ENCODE measurements at regions not wholly inside any gene's neighbourhood (a gene's known extent, or its start where the extent isn't known, plus 50 kb on each side); places are given as distances from the start of the nearest gene placed in this dataset.
A peak's percentile ranks its signal among the peaks of the same experiment; 100 is the strongest.
"Not testable (repeated sequence)": the region's sequence is repeated elsewhere in the genome, so short reads cannot be mapped to it uniquely, and the experiment has no call there.

DNA sequence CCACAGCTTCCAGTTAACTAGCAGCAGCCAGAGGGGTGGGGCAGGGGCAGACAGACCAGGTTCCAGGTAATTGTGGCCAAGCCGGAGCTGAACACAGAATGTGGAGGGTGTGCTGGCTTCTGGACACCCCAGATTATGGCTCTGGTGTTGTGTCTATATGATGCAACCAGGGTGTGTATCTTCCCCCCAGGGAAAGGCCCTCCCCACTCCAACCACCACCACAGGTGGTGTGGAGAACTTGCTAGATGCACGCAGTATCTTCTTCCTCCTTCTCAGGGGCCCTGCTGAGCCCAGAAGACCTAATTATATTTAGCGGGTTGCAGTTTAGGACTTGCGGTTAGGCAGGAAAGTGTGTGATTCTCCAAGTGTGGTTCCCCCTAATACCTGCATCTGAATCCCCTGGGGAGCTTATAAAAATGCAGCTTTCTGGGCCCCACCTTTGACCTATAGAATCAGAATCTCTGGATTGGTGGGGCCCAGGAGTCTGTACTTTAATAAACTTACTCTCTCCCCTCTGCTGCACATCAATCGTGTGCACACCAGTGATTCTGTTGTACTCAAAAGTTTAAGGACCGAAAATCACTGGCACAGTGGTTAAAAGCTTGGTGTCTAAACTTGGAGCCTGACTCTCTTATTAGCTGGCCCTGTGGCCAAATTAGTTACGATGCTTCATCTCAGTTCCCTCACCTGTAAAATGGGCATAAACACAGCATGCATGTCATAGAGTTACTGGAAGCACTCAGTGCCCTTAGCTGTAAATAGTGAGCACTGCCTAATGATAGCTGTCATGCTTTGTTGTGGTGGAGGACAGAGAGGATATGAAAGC is 379.1 kb upstream of the PROK2 start:
- no peak for DNase-seq

DNA sequence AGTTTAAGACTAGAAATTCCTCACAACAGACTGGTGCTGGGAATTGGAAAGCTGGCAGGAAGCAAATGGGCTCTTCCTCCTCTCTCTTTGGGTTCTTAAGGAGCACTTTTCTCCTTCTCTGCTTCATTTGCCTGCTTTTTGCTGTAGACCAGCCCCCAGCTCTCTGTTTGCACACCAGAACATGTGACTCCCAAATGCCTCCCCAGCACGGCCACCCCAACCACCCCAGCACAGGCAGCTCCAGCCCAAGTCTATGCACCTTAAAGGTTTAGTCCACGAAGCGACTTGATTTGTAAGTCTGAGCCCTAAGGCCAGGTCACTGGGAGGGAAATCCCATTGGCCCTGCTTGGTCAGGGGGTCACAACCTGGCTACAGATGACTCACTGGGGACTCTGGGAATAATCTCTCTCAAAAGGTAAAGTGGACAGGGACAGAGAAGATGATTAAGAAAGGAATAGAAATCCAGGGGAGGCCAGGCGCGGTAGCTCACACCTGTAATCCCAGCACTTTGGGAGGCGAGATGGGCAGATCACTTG is 377.8 kb upstream of the PROK2 start:
- no peak for DNase-seq

DNA sequence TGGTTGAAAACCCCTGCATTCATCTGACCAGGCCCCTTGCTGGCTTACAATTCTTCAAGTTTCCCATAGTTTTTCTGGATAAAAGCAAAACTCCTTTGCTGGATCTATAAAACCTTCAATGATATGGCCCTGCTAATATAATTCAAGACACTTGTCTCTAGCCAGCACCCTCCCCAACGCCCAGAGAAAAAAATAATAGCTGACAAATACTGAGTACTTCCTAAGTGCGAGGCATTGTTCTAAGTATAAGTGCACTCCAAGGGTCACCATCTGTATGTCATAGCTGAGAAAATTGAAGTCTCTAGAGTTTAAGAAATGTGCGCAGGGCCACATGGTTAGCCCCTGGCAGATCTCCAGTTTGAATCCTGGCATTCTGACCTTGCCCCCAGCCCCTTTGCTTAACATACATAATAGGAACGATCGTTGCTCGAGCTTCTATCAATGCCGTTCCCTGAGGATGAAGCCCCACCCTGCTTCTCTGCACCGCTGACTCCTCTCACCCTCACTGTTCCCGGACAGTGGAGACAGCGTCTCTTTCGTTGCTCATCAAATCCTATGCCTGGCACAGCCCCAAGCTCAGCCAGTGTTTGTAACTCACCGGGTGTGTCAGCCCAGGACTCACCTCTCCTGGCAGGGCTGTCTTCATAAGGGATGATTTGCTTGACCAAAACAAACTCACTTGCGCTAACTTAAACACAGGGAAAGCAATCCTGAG is 377.1 kb upstream of the PROK2 start:
- no peak for DNase-seq

GRCh38 chr3:72161285-72161684 is 376.3 kb upstream of the PROK2 start:
- DNase-seq: not testable (repeated sequence)

DNA sequence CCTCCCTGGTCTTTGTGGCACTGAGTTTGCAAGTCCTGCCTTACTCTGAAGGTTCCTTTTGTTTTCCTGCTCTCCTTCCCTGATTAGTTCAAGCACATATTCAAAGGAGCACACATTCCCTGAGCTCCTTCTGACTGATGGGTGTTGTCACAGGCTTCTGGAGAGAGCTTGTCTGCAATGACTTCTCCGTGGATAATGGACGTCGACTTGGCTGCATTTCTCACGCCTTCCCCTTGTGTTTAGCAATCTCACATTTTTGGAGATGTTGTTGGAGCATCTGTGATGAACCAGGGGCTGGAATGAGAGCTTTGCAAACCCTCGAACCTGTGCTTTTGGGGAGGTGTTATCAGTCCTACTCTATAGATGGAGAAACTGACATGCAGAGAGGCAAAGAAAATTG is 375.4 kb upstream of the PROK2 start:
- DNase-seq: no peak

GRCh38 chr3:72159487-72159886 is 374.5 kb upstream of the PROK2 start:
- DNase-seq: no peak

- no peak for DNase-seq
These were observed 373.8 kb upstream of the PROK2 start for GRCh38 chr3:72158639-72159326.

- no peak for DNase-seq
These were observed 373.0 kb upstream of the PROK2 start for GRCh38 chr3:72157748-72158638.

DNA sequence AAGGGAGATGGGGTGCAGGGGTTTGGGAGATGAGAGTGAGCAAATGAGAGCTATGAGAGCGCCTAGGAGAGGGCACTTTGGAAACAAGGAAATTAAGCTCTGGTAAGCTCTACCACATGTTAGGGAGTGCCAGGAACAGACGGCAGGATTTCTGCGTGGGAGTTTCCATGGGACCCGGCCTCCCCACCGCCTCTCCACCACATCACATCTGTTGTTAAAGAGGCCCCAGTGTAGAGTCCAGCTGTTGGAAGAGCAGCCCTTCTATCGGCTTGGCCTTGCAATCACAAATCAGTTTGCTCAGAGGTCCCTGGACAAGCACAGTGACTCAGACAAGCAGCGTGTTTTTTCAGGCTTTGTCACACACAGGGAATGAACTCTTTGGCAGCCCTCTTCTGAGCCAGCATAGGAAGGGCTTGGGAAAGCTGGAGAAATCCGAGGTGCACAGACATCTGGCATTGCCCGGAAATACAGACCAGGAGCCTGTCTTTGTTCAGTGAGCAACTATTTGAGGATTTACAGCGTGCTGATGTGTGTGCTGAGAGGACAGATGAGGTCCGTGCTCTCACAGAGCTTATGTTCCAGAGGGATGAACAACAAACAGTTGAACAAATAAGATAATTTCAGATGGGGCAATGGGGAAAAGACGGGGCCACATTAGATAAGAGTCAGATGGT is 370.6 kb upstream of the PROK2 start:
- DNase-seq: peak in 1 of 2 donors; percentile 27

- no peak for DNase-seq
These were observed 369.7 kb upstream of the PROK2 start for GRCh38 chr3:72154391-72155335.

DNA sequence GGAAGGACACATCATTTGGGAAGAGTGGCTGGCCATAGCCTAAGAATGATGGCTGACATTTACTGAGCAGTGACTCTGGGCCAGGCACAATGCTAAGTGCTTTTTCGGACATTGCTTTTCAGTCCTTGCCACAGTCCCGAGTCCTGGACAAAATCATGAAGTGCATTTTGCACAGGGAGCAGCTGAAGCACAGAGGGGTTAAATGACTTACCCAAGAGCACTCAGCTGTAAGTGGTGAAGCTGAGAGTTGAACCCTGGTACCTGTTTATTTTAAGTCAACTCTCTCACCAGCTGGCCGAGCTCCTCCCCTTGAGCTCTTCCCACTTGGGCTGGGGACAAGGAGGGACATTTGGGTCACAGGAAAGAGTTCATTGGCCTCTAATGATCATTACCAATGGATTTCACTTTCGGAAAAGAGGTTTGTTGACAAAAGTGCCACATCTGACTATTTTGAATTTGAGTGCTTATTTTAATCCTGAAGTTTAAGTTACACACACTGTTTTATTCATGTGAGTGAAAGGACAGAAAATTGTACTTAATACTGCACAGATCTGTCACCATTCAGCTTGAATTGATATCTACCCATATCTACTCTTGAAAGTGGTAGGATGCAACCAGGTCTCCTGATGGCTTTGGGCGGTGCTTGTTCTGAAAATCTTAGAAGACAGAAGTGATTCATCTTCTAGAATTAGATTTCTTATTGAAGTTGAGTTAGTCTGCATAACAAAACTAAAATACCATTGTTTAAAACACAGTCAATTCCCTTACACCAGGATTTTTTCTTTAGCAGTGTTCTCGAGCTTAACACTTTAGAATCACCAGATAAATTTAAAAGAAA is 368.7 kb upstream of the PROK2 start:
- DNase-seq: no peak

- peak; percentile 70 to 71 for DNase-seq
These were observed 367.9 kb upstream of the PROK2 start for GRCh38 chr3:72152551-72153476.

GRCh38 chr3:72151465-72152238 is 366.7 kb upstream of the PROK2 start:
- DNase-seq: no peak

DNA sequence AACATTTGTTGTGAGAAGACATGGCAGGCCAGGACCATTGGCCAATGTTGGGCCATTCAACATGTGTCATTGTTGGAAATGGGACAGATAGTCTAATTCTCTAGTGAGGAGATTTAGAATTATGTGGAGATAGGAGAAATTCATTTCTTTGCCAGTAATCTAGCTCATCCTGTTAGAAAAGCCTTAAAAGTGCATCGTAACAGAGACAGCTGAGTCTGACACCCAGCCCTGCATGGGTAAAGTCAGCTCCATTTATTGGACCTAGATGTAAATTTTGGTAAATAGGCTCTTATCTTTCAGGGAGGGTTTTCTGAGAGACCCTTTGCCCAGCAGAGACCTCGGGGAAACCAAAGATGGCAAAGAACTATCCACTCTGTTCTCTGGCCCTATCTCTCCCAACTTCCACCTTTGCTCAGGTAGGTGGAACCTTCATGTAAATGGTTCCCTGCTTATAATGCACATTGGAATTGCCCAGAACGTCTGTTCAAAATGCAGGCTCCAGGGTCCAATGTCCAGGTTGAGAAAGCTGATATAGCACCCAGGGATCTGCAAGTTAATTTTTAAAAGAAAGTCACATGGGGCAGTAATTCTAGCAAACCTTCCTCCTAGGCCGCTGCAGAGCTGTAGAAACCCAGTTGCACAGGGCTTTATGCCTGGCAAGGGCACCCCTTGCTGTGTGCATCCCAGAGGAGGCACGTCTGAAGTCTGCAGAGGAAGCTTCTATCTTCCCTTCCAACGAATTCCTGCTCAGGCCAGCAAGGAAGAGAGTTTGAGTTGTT is 365.9 kb upstream of the PROK2 start:
- no peak for DNase-seq

GRCh38 chr3:72149645-72150300 is 364.8 kb upstream of the PROK2 start:
- no peak for DNase-seq

DNA sequence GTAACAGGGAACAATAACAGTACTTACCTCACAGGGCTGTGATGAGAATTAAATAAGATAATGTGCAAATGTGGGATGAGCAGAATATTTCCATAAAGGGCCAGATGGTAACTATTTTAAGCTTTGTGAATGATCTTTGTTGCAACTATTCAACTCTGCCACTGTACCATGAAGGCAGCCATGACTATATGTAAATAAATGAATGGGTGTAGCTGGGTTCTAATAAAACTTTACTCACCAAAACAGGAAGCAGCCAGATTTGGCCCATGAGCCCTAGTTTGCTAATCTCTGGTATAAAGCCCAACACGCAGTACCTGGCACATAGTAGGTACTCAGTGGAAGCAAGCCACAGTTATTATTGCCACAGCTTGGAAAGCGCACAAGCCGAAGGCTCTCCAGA is 362.7 kb upstream of the PROK2 start:
- no peak for DNase-seq
